ENCODE measurements at regions not wholly inside any gene's neighbourhood (a gene's known extent, or its start where the extent isn't known, plus 50 kb on each side); places are given as distances from the start of the nearest gene placed in this dataset.

DNA sequence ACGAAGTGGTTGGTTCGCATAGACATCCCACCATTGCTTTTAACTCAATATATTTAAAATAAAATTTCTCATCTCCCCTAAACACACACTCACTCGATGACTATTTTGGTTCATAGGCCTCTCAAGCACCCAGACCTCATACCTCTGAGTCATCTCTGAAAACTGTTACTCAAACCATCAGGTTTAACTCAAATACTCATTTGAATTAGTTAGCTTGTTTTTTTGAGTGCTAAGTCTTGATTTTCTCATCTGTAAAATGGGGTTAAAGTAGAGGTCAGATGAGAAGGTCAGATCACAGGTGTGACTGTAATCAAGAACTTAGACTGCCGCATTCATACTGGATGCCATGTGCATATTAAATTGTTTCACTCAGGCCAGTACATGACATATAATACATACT is 243.9 kb upstream of the TENT5A start:
- TF ChIP-seq CEBPB (IDR thresholded peaks at IDR 0.05) (no peak), TAF1 (IDR thresholded peaks at IDR 0.05; ENCODE audit: low read depth) (no peak), FOXM1 (IDR thresholded peaks at IDR 0.05; ENCODE audit: borderline replicate concordance, low read depth) (no peak), EP300 (IDR thresholded peaks at IDR 0.05; ENCODE audit: borderline replicate concordance) (no peak), YY1 (IDR thresholded peaks at IDR 0.05; ENCODE audit: low read depth) (no peak), NFIC (IDR thresholded peaks at IDR 0.05) (no peak), TEAD4 (IDR thresholded peaks at IDR 0.05) (no peak), TCF12 (IDR thresholded peaks at IDR 0.05; ENCODE audit: low read depth) (no peak), CREB1 (IDR thresholded peaks at IDR 0.05; ENCODE audit: low read depth) (no peak), RAD21 (IDR thresholded peaks at IDR 0.05; ENCODE audit: low read depth) (no peak), USF1 (IDR thresholded peaks at IDR 0.05) (no peak), EGR1 (IDR thresholded peaks at IDR 0.05) (no peak)
- TF ChIP-seq, protein P1, sequence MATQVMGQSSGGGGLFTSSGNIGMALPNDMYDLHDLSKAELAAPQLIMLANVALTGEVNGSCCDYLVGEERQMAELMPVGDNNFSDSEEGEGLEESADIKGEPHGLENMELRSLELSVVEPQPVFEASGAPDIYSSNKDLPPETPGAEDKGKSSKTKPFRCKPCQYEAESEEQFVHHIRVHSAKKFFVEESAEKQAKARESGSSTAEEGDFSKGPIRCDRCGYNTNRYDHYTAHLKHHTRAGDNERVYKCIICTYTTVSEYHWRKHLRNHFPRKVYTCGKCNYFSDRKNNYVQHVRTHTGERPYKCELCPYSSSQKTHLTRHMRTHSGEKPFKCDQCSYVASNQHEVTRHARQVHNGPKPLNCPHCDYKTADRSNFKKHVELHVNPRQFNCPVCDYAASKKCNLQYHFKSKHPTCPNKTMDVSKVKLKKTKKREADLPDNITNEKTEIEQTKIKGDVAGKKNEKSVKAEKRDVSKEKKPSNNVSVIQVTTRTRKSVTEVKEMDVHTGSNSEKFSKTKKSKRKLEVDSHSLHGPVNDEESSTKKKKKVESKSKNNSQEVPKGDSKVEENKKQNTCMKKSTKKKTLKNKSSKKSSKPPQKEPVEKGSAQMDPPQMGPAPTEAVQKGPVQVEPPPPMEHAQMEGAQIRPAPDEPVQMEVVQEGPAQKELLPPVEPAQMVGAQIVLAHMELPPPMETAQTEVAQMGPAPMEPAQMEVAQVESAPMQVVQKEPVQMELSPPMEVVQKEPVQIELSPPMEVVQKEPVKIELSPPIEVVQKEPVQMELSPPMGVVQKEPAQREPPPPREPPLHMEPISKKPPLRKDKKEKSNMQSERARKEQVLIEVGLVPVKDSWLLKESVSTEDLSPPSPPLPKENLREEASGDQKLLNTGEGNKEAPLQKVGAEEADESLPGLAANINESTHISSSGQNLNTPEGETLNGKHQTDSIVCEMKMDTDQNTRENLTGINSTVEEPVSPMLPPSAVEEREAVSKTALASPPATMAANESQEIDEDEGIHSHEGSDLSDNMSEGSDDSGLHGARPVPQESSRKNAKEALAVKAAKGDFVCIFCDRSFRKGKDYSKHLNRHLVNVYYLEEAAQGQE (IDR thresholded peaks at IDR 0.05; ENCODE audit: low read depth), result no peak
- TF ChIP-seq, protein P2, sequence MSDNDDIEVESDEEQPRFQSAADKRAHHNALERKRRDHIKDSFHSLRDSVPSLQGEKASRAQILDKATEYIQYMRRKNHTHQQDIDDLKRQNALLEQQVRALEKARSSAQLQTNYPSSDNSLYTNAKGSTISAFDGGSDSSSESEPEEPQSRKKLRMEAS (IDR thresholded peaks at IDR 0.05), result no peak
